Tibial nerve (tissue), 3 donors: ENCODE measurements at regions not wholly inside any gene's neighbourhood (a gene's known extent, or its start where the extent isn't known, plus 50 kb on each side); places are given as distances from the start of the nearest gene placed in this dataset.
"Not testable (repeated sequence)": the region's sequence is repeated elsewhere in the genome, so short reads cannot be mapped to it uniquely, and the experiment has no call there.

ENCODE experiments used
- CTCF ChIP-seq, 5 experiments: fragments of 200-600 bp in 3 of 5; fragments of 450-650 bp in 2 of 5; sonication (generic) in 3 of 5; IDR thresholded peaks; one replicate each; pipeline ENCODE4 v1.5.1; 2016 to 2019; ENCODE audit warnings: antibody characterized with exemption in 5 of 5, mild to moderate bottlenecking in 3 of 5, moderate library complexity in 2 of 5
- POLR2A ChIP-seq, 2 donors: fragments of 450-650 bp; IDR thresholded peaks; one replicate each; pipeline ENCODE4 v1.6.1; 2017; ENCODE audit warnings: antibody characterized with exemption in 2 of 2, mild to moderate bottlenecking in 2 of 2, moderate library complexity in 2 of 2

DNA sequence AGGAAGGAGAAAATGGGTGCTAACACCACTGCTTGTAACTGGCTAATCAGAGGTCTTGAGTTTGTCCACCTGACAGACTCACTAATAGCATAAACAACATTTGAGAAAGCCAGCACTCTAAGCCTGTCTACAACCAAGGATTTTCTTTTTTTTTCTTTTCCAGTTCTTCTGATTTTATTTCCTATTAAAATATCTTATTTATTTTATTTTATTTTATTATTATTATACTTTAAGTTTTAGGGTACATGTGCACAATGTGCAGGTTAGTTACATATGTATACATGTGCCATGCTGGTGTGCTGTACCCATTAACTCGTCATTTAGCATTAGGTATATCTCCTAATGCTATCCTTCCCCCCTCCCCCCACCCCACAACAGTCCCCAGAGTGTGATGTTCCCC is 888.6 kb upstream of the ARRDC3 start:
- TF ChIP-seq CTCF, POLR2A (IDR thresholded peaks at IDR 0.05): not testable (repeated sequence)
